ENCODE measurements at regions not wholly inside any gene's neighbourhood (a gene's known extent, or its start where the extent isn't known, plus 50 kb on each side); places are given as distances from the start of the nearest gene placed in this dataset.

GRCh38 chr12:124365726-124366430, 71.0 kb downstream of the RFLNA start:
- TF ChIP-seq CREM (IDR thresholded peaks at IDR 0.05; ENCODE audit: low read depth): no peak
- no peak for TF ChIP-seq MTA3 (IDR thresholded peaks at IDR 0.05; ENCODE audit: borderline replicate concordance, low read length)
- no peak for TF ChIP-seq CTCF (IDR thresholded peaks at IDR 0.05 in 2 of 3, conservative IDR thresholded peaks at IDR 0.05 in 1 of 3; ENCODE audit: control insufficient read depth in 2 of 3, extremely low read depth in 1 of 3, insufficient read depth in 1 of 3, low read depth in 3 of 3, low read length in 3 of 3)
- no peak for TF ChIP-seq FOS (IDR thresholded peaks at IDR 0.05; ENCODE audit: borderline replicate concordance, extremely low read depth, insufficient read length)
- TF ChIP-seq RCOR1 (conservative IDR thresholded peaks at IDR 0.05; ENCODE audit: low read depth, low read length): no peak
- no peak; the same call in 1 of the 2 replicates for TF ChIP-seq POLR2A (IDR thresholded peaks at IDR 0.05; ENCODE audit: low read depth, low read length)
- no peak for TF ChIP-seq KDM1A (IDR thresholded peaks at IDR 0.05; ENCODE audit: borderline replicate concordance)
- TF ChIP-seq LARP7 (IDR thresholded peaks at IDR 0.05): no peak
- TF ChIP-seq CREB1 (IDR thresholded peaks at IDR 0.05; ENCODE audit: low read depth): no peak
- no peak for TF ChIP-seq HDAC2 (IDR thresholded peaks at IDR 0.05)
- TF ChIP-seq MAX (IDR thresholded peaks at IDR 0.05; ENCODE audit: low read depth, low read length): no peak
- no peak for TF ChIP-seq BRCA1 (IDR thresholded peaks at IDR 0.05; ENCODE audit: low read depth, low read length)
- TF ChIP-seq MLLT1 (IDR thresholded peaks at IDR 0.05): no peak
- TF ChIP-seq TAF1 (IDR thresholded peaks at IDR 0.05; ENCODE audit: borderline replicate concordance, low read depth, low read length): no peak

All from GM12878 (cell line).